ENCODE measurements at regions not wholly inside any gene's neighbourhood (a gene's known extent, or its start where the extent isn't known, plus 50 kb on each side); places are given as distances from the start of the nearest gene placed in this dataset.

GRCh38 chr14:101069228-101069549 lies 165.7 kb upstream of the RTL1 start:
- no peak for DNase-seq

GRCh38 chr14:101069666-101070362 lies 166.3 kb upstream of the RTL1 start:
- DNase-seq: no peak

GRCh38 chr14:101070540-101071492 lies 167.3 kb upstream of the RTL1 start:
- no peak for DNase-seq

GRCh38 chr14:101071493-101071906 lies 168.0 kb upstream of the RTL1 start:
- no peak for DNase-seq

- DNase-seq: no peak
Observed at GRCh38 chr14:101072070-101072469, 168.5 kb upstream of the RTL1 start.

GRCh38 chr14:101072531-101072930 lies 169.0 kb upstream of the RTL1 start:
- no peak for DNase-seq

GRCh38 chr14:101072945-101073597 lies 169.5 kb upstream of the RTL1 start:
- no peak for DNase-seq

GRCh38 chr14:101073598-101073965 lies 170.1 kb upstream of the RTL1 start:
- no peak for DNase-seq

GRCh38 chr14:101074196-101075024 lies 170.9 kb upstream of the RTL1 start:
- no peak for DNase-seq

GRCh38 chr14:101075025-101075800 lies 171.7 kb upstream of the RTL1 start:
- no peak for DNase-seq

- DNase-seq: no peak
Observed at GRCh38 chr14:101075801-101076413, 172.4 kb upstream of the RTL1 start.

- no peak for DNase-seq
Observed at GRCh38 chr14:101076451-101077198, 173.1 kb upstream of the RTL1 start.

- DNase-seq: no peak
Observed at GRCh38 chr14:101077481-101078074, 174.1 kb upstream of the RTL1 start.

GRCh38 chr14:101078170-101078891 lies 174.8 kb upstream of the RTL1 start:
- DNase-seq: no peak

- DNase-seq: no peak
Observed at GRCh38 chr14:101078892-101079221, 175.3 kb upstream of the RTL1 start.

- no peak for DNase-seq
Observed at GRCh38 chr14:101080922-101081593, 177.5 kb upstream of the RTL1 start.

GRCh38 chr14:101082036-101082435 lies 178.5 kb upstream of the RTL1 start:
- DNase-seq: no peak

- DNase-seq: no peak
Observed at GRCh38 chr14:101082436-101083384, 179.2 kb upstream of the RTL1 start.
